NT2/D1 (cell line): ENCODE measurements at regions not wholly inside any gene's neighbourhood (a gene's known extent, or its start where the extent isn't known, plus 50 kb on each side); places are given as distances from the start of the nearest gene placed in this dataset.

Experiments used
- SUZ12 ChIP-seq: IDR thresholded peaks from 2 replicates; pipeline ENCODE4 v1.6.1; 2011; ENCODE audit not compliant: insufficient read length, insufficient read depth; ENCODE audit errors: extremely low read depth
- YY1 ChIP-seq: IDR thresholded peaks from 2 replicates; pipeline ENCODE4 v1.6.1; 2011; ENCODE audit not compliant: insufficient read length, insufficient read depth

GRCh38 chr5:162683284-162683683 is 615.7 kb downstream of the GABRG2 start:
- TF ChIP-seq SUZ12 (no peak), YY1 (no peak)
